Stimulated activated CD4-positive, alpha-beta T cell treated with anti-CD3 and anti-CD28 coated beads, Interleukin-4, amount 100 ng/mL, for 24 hours (primary cell): ENCODE measurements at regions not wholly inside any gene's neighbourhood (a gene's known extent, or its start where the extent isn't known, plus 50 kb on each side); places are given as distances from the start of the nearest gene placed in this dataset.
A peak's percentile ranks its signal among the peaks of the same experiment; 100 is the strongest.

Experiments used
- DNase-seq: peaks from one replicate; pipeline ENCODE4 v3.0.0-alpha.2; 2020

- no peak for DNase-seq
Observed at GRCh38 chr1:36571106-36571505, 88.4 kb upstream of the CSF3R start.

- no peak for DNase-seq
Observed at GRCh38 chr1:36570478-36571060, 87.9 kb upstream of the CSF3R start.

- DNase-seq: no peak
Observed at GRCh38 chr1:36570006-36570405, 87.3 kb upstream of the CSF3R start.

- DNase-seq: no peak
Observed at GRCh38 chr1:36567601-36568341, 85.1 kb upstream of the CSF3R start.

- no peak for DNase-seq
Observed at GRCh38 chr1:36565576-36566501, 83.1 kb upstream of the CSF3R start.

- DNase-seq: no peak
Observed at GRCh38 chr1:36562181-36562685, 79.5 kb upstream of the CSF3R start.

GRCh38 chr1:36561361-36561724 lies 78.6 kb upstream of the CSF3R start:
- no peak for DNase-seq

GRCh38 chr1:36560621-36561360 lies 78.1 kb upstream of the CSF3R start:
- no peak for DNase-seq

- DNase-seq: no peak
Observed at GRCh38 chr1:36560177-36560576, 77.5 kb upstream of the CSF3R start.

- no peak for DNase-seq
Observed at GRCh38 chr1:36559061-36559460, 76.3 kb upstream of the CSF3R start.

- DNase-seq: no peak
Observed at GRCh38 chr1:36557041-36558000, 74.6 kb upstream of the CSF3R start.

- DNase-seq: no peak
Observed at GRCh38 chr1:36555041-36555440, 72.3 kb upstream of the CSF3R start.

GRCh38 chr1:36554323-36554628 lies 71.6 kb upstream of the CSF3R start:
- no peak for DNase-seq

- peak; percentile 74 for DNase-seq
Observed at GRCh38 chr1:36553591-36554322, 71.0 kb upstream of the CSF3R start.

- DNase-seq: no peak
Observed at GRCh38 chr1:36542962-36543515, 60.3 kb upstream of the CSF3R start.

GRCh38 chr1:36542024-36542961 lies 59.6 kb upstream of the CSF3R start:
- no peak for DNase-seq

GRCh38 chr1:36540056-36540455 lies 57.3 kb upstream of the CSF3R start:
- DNase-seq: no peak

GRCh38 chr1:36539526-36539925 lies 56.8 kb upstream of the CSF3R start:
- no peak for DNase-seq

GRCh38 chr1:36537991-36538390 lies 55.3 kb upstream of the CSF3R start:
- no peak for DNase-seq
